ENCODE measurements at regions not wholly inside any gene's neighbourhood (a gene's known extent, or its start where the extent isn't known, plus 50 kb on each side); places are given as distances from the start of the nearest gene placed in this dataset.

DNA sequence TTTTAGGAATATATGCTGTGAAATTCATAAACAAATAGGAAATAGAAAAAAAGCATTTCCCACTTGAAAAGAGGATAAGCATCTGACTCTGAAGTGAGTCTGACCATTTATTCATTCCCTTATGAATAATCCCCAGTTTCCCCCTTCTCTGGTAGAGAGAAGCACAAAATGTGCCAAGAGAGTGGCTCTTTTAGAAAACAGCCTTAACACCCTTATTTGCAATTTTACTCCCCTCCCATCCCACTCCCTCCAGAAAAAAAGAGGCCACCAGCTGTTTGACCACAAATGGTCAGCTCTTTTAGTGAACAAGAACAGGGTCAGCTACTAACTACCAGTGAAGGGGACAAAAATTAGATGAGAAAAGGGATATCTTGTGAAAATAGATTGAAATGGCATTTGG lies 184.5 kb upstream of the ADAMTS9 start:
- TF ChIP-seq EP300 (IDR thresholded peaks at IDR 0.05) = no peak
- TF ChIP-seq, protein P1, sequence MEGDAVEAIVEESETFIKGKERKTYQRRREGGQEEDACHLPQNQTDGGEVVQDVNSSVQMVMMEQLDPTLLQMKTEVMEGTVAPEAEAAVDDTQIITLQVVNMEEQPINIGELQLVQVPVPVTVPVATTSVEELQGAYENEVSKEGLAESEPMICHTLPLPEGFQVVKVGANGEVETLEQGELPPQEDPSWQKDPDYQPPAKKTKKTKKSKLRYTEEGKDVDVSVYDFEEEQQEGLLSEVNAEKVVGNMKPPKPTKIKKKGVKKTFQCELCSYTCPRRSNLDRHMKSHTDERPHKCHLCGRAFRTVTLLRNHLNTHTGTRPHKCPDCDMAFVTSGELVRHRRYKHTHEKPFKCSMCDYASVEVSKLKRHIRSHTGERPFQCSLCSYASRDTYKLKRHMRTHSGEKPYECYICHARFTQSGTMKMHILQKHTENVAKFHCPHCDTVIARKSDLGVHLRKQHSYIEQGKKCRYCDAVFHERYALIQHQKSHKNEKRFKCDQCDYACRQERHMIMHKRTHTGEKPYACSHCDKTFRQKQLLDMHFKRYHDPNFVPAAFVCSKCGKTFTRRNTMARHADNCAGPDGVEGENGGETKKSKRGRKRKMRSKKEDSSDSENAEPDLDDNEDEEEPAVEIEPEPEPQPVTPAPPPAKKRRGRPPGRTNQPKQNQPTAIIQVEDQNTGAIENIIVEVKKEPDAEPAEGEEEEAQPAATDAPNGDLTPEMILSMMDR (IDR thresholded peaks at IDR 0.05) = no peak

Measured in ovary (tissue), 3 donors.